ENCODE measurements at regions not wholly inside any gene's neighbourhood (a gene's known extent, or its start where the extent isn't known, plus 50 kb on each side); places are given as distances from the start of the nearest gene placed in this dataset.

GRCh38 chrX:109857584-109858228 lies 124.6 kb upstream of the ACSL4 start:
- H3K9me3 ChIP-seq = peaks cover 5 to 6% of the 10 kb centered on the region in 2 donors
- no peaks in the 10 kb centered on the region for H3K4me1 ChIP-seq
- H3K27me3 ChIP-seq = peaks cover 0 to 23% of the 10 kb centered on the region in 2 donors
- H3K4me3 ChIP-seq = no peak overlapping the region
- intact Hi-C loops (cut with DNase I; ENCODE audit: low total_unique reads) = no loop called here
- TF ChIP-seq, protein P1, sequence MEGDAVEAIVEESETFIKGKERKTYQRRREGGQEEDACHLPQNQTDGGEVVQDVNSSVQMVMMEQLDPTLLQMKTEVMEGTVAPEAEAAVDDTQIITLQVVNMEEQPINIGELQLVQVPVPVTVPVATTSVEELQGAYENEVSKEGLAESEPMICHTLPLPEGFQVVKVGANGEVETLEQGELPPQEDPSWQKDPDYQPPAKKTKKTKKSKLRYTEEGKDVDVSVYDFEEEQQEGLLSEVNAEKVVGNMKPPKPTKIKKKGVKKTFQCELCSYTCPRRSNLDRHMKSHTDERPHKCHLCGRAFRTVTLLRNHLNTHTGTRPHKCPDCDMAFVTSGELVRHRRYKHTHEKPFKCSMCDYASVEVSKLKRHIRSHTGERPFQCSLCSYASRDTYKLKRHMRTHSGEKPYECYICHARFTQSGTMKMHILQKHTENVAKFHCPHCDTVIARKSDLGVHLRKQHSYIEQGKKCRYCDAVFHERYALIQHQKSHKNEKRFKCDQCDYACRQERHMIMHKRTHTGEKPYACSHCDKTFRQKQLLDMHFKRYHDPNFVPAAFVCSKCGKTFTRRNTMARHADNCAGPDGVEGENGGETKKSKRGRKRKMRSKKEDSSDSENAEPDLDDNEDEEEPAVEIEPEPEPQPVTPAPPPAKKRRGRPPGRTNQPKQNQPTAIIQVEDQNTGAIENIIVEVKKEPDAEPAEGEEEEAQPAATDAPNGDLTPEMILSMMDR (IDR thresholded peaks at IDR 0.05) = no peak
- no peak for TF ChIP-seq POLR2AphosphoS5 (IDR thresholded peaks at IDR 0.05)
- no peak for TF ChIP-seq POLR2A (IDR thresholded peaks at IDR 0.05)
- DNase-seq (ENCODE audit: low spot score in 2 of 2) = no peak
- H3K36me3 ChIP-seq = no peaks in the 10 kb centered on the region
- H3K27ac ChIP-seq = no peak overlapping the region

- peaks cover 0 to 22% of the 10 kb centered on the region in 2 donors for H3K27me3 ChIP-seq
- TF ChIP-seq POLR2AphosphoS5 (IDR thresholded peaks at IDR 0.05) = no peak
- TF ChIP-seq, protein P1 (IDR thresholded peaks at IDR 0.05) = no peak
- no peak for TF ChIP-seq POLR2A (IDR thresholded peaks at IDR 0.05)
- H3K36me3 ChIP-seq = no peaks in the 10 kb centered on the region
- DNase-seq (ENCODE audit: low spot score in 2 of 2) = no peak
- H3K4me3 ChIP-seq = no peak overlapping the region
- no peak overlapping the region for H3K27ac ChIP-seq
- intact Hi-C loops (cut with DNase I; ENCODE audit: low total_unique reads) = no loop called here
- H3K4me1 ChIP-seq = no peaks in the 10 kb centered on the region
- H3K9me3 ChIP-seq = peaks cover 5 to 6% of the 10 kb centered on the region in 2 donors
Observed at GRCh38 chrX:109858602-109859341, 125.7 kb upstream of the ACSL4 start.

- Histone ChIP-seq H3K4me1 (no peaks in the 10 kb centered on the region), H3K36me3 (no peaks in the 10 kb centered on the region), H3K9me3 (no peaks in the 10 kb centered on the region), H3K27ac (no peak overlapping the region), H3K4me3 (no peak overlapping the region), H3K27me3 (peaks cover 0 to 27% of the 10 kb centered on the region in 2 donors)
- intact Hi-C loops (cut with DNase I; ENCODE audit: low total_unique reads) = no loop called here
- no peak for DNase-seq (ENCODE audit: low spot score in 2 of 2)
- TF ChIP-seq, protein P1 (IDR thresholded peaks at IDR 0.05) = no peak
Observed at GRCh38 chrX:109859651-109860050, 126.6 kb upstream of the ACSL4 start.

- Histone ChIP-seq H3K36me3 (no peaks in the 10 kb centered on the region), H3K4me1 (no peaks in the 10 kb centered on the region), H3K27me3 (peaks cover 0 to 36% of the 10 kb centered on the region in 2 donors), H3K27ac (no peak overlapping the region), H3K9me3 (no peaks in the 10 kb centered on the region), H3K4me3 (no peak overlapping the region)
- DNase-seq (ENCODE audit: low spot score in 2 of 2) = no peak
- intact Hi-C loops (cut with DNase I; ENCODE audit: low total_unique reads) = no loop called here
- TF ChIP-seq POLR2AphosphoS5 (IDR thresholded peaks at IDR 0.05) (no peak), POLR2A (IDR thresholded peaks at IDR 0.05) (no peak)
- TF ChIP-seq, protein P1 (IDR thresholded peaks at IDR 0.05) = no peak
Observed at GRCh38 chrX:109862433-109862832, 129.4 kb upstream of the ACSL4 start.

DNA sequence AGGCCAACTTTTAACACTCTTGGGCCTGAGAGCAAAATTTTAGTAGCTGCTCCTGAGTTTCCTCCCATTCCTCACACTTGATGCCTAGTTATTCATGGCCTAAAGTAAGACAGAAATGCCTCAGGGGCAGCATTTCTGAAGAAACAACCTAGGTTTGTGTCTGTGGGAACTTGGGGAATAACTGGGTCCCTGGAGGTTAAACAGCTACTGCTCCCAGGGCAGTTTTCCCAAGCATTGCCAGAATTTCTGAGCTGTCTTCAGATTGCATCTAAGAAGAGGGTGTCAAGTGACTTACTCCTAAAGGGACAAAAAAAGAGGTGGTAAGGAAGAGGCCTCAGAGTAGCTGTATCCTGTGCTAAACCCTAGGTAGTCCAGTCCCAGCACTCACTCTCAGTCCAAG lies 130.8 kb upstream of the ACSL4 start:
- Histone ChIP-seq H3K4me1 (no peaks in the 10 kb centered on the region), H3K36me3 (no peaks in the 10 kb centered on the region), H3K4me3 (no peak overlapping the region), H3K9me3 (no peaks in the 10 kb centered on the region), H3K27me3 (peaks cover 0 to 29% of the 10 kb centered on the region in 2 donors), H3K27ac (no peak overlapping the region)
- TF ChIP-seq, protein P1 (IDR thresholded peaks at IDR 0.05) = no peak
- DNase-seq (ENCODE audit: low spot score in 2 of 2) = no peak
- intact Hi-C loops (cut with DNase I; ENCODE audit: low total_unique reads) = no loop called here
